H1 (cell line): ENCODE measurements at regions not wholly inside any gene's neighbourhood (a gene's known extent, or its start where the extent isn't known, plus 50 kb on each side); places are given as distances from the start of the nearest gene placed in this dataset.

Experiments
- CTCF ChIA-PET: fragments of 300-600 bp; sonication (Branson Sonifier 250); formaldehyde crosslinking; loops from one replicate; lab custom pipeline; 2021; ENCODE audit not compliant: partially characterized antibody; lab: Charles Lee
- POLR2A ChIA-PET: fragments of 300-600 bp; sonication (Branson Sonifier 250); formaldehyde crosslinking; loops from one replicate; lab custom pipeline; 2021; ENCODE audit warnings: inconsistent platforms; ENCODE audit not compliant: partially characterized antibody; lab: Charles Lee
- DNase-seq, 2 experiments: peaks; one replicate each; pipeline versions ENCODE4 v3.0.0 to v3.0.0-alpha.2; 2010 to 2022; ENCODE audit warnings: low spot score in 2 of 2, low read depth in 1 of 2, mixed read lengths in 1 of 2
- FAIRE-seq: peaks from 2 replicates; lab custom pipeline; 2011; peaks lifted over from hg19 to GRCh38; lab: Jason Lieb, UNC
- H2AFZ ChIP-seq: 2 replicates; pipeline ENCODE4 v1.8.1; 2012; ENCODE audit warnings: low read length, inconsistent platforms
- H2AK5ac ChIP-seq: 2 replicates; pipeline ENCODE4 v1.6.1; 2013; ENCODE audit warnings: low read depth, low read length
- H2BK120ac ChIP-seq: replicated peaks from 2 replicates; pipeline ENCODE3; 2013; ENCODE audit warnings: low read depth, low read length, inconsistent platforms
- H2BK12ac ChIP-seq: 2 replicates; pipeline ENCODE4 v1.6.1; 2013; ENCODE audit warnings: low read depth, low read length
- H2BK15ac ChIP-seq: 2 replicates; pipeline ENCODE4 v1.6.1; 2013; ENCODE audit warnings: low read length
- H2BK20ac ChIP-seq: 2 replicates; pipeline ENCODE4 v1.6.1; 2013; ENCODE audit warnings: low read length
- H2BK5ac ChIP-seq: 2 replicates; pipeline ENCODE4 v1.6.1; 2013; ENCODE audit warnings: low read depth, low read length
- H3K14ac ChIP-seq: 2 replicates; pipeline ENCODE4 v1.6.1; 2013; ENCODE audit warnings: inconsistent platforms; ENCODE audit not compliant: insufficient read length
- H3K18ac ChIP-seq: 2 replicates; pipeline ENCODE4 v1.6.1; 2013; ENCODE audit warnings: low read length; ENCODE audit errors: extremely low read depth
- H3K23ac ChIP-seq: 2 replicates; pipeline ENCODE4 v1.6.1; 2013; ENCODE audit warnings: inconsistent platforms; ENCODE audit not compliant: insufficient read length
- H3K23me2 ChIP-seq: 2 replicates; pipeline ENCODE4 v1.6.1; 2013; ENCODE audit warnings: low read depth, low read length
- H3K27ac ChIP-seq: 2 replicates; pipeline ENCODE4 v1.6.1; 2011; ENCODE audit warnings: low read depth, low read length, inconsistent platforms
- H3K27me3 ChIP-seq, 4 experiments: replicated peaks in 1 of 4; 1 replicate in 1 of 4; 2 replicates in 3 of 4; pipeline versions ENCODE4 v1.6.1 to v1.8.1; 2011 to 2013; ENCODE audit warnings: low read length in 3 of 4, mild to moderate bottlenecking in 3 of 4, inconsistent platforms in 2 of 4, mixed read lengths in 2 of 4, moderate library complexity in 1 of 4; ENCODE audit not compliant: control insufficient read depth in 3 of 4, insufficient read depth in 3 of 4; ENCODE audit errors: extremely low read depth in 1 of 4
- H3K36me3 ChIP-seq, 4 experiments: 2 replicates each; pipeline versions ENCODE4 v1.6.1 to v1.8.1; 2011 to 2013; ENCODE audit warnings: mild to moderate bottlenecking in 4 of 4, low read length in 3 of 4, moderate library complexity in 2 of 4, control low read depth in 1 of 4, inconsistent platforms in 1 of 4; ENCODE audit not compliant: insufficient read depth in 4 of 4, control insufficient read depth in 2 of 4
- H3K4ac ChIP-seq: replicated peaks from 2 replicates; pipeline ENCODE3; 2013; ENCODE audit warnings: low read length, low read depth, mixed read lengths, inconsistent platforms; ENCODE audit not compliant: insufficient read length
- H3K4me1 ChIP-seq, 4 experiments: replicated peaks in 1 of 4; 1 replicate in 1 of 4; 2 replicates in 3 of 4; pipeline versions ENCODE4 v1.6.1 to v1.8.1; 2011 to 2013; ENCODE audit warnings: low read length in 3 of 4, inconsistent platforms in 2 of 4, mixed read lengths in 1 of 4; ENCODE audit not compliant: insufficient read depth in 4 of 4, control insufficient read depth in 3 of 4
- H3K4me2 ChIP-seq, 2 experiments: 2 replicates each; pipeline versions ENCODE4 v1.6.1 to v1.8.1; 2011 to 2013; ENCODE audit warnings: low read depth in 2 of 2, low read length in 2 of 2, control low read depth in 1 of 2, inconsistent platforms in 1 of 2, mild to moderate bottlenecking in 1 of 2; ENCODE audit not compliant: insufficient read depth in 1 of 2
- H3K4me3 ChIP-seq, 4 experiments: fragments of 200-600, 300-600 bp in 1 of 4; sonication (generic), shearing (Covaris generic), sonication (Bioruptor Twin) in 1 of 4; 2 replicates each; pipeline versions ENCODE4 v1.5.1 to v1.8.1; 2011 to 2016; ENCODE audit warnings: low read length in 4 of 4, low read depth in 3 of 4, control low read depth in 2 of 4, inconsistent platforms in 2 of 4, mild to moderate bottlenecking in 2 of 4, mixed read lengths in 1 of 4, moderate library complexity in 1 of 4; ENCODE audit not compliant: insufficient read depth in 2 of 4; ENCODE audit errors: extremely low read depth in 1 of 4
- H3K56ac ChIP-seq: replicated peaks from 2 replicates; pipeline ENCODE3; 2013; ENCODE audit warnings: low read depth, mild to moderate bottlenecking, mixed read lengths, low read length, inconsistent platforms; ENCODE audit not compliant: insufficient read length
- H3K79me1 ChIP-seq: 2 replicates; pipeline ENCODE4 v1.6.1; 2013; ENCODE audit warnings: low read depth, low read length, control low read depth
- H3K79me2 ChIP-seq, 2 experiments: 2 replicates each; pipeline versions ENCODE4 v1.6.1 to v1.8.1; 2012 to 2013; ENCODE audit warnings: low read length in 2 of 2, mild to moderate bottlenecking in 2 of 2, inconsistent platforms in 1 of 2; ENCODE audit not compliant: insufficient read depth in 2 of 2, control insufficient read depth in 1 of 2
- H3K9ac ChIP-seq, 4 experiments: replicated peaks in 1 of 4; 1 replicate in 1 of 4; 2 replicates in 3 of 4; pipeline versions ENCODE4 v1.6.1 to v1.8.1; 2011 to 2013; ENCODE audit warnings: low read depth in 3 of 4, low read length in 3 of 4, control low read depth in 2 of 4, mild to moderate bottlenecking in 2 of 4, moderate library complexity in 2 of 4, inconsistent platforms in 1 of 4; ENCODE audit errors: extremely low read depth in 1 of 4
- H3K9me3 ChIP-seq, 2 experiments: 2 replicates each; pipeline versions ENCODE4 v1.6.1 to v1.8.1; 2012 to 2013; ENCODE audit warnings: mild to moderate bottlenecking in 2 of 2, moderate library complexity in 2 of 2, control low read depth in 1 of 2, inconsistent platforms in 1 of 2, low read depth in 1 of 2, low read length in 1 of 2, mixed read lengths in 1 of 2; ENCODE audit not compliant: insufficient read depth in 2 of 2
- H4K20me1 ChIP-seq, 2 experiments: replicated peaks in 1 of 2; 2 replicates each; pipeline versions ENCODE3 to v1.8.1; 2011 to 2013; ENCODE audit warnings: inconsistent platforms in 2 of 2, low read length in 2 of 2, mild to moderate bottlenecking in 1 of 2; ENCODE audit not compliant: insufficient read depth in 2 of 2, control insufficient read depth in 1 of 2
- H4K5ac ChIP-seq: 2 replicates; pipeline ENCODE4 v1.6.1; 2013; ENCODE audit warnings: low read length, low read depth, mixed read lengths, inconsistent platforms; ENCODE audit not compliant: insufficient read length
- H4K8ac ChIP-seq: 2 replicates; pipeline ENCODE4 v1.8.0; 2013; ENCODE audit warnings: mild to moderate bottlenecking, moderate library complexity, low read length, inconsistent platforms; ENCODE audit not compliant: insufficient read depth; ENCODE audit errors: extremely low read depth
- H4K91ac ChIP-seq: replicated peaks from 2 replicates; pipeline ENCODE3; 2013; ENCODE audit warnings: low read length, mixed read lengths, inconsistent platforms; ENCODE audit not compliant: insufficient read length
- CTCF ChIP-seq, 3 experiments: IDR thresholded peaks; 1 replicate in 2 of 3; 2 replicates in 1 of 3; pipeline versions ENCODE4 v1.5.1 to v1.6.1; 2011; ENCODE audit warnings: low read length in 3 of 3, mild to moderate bottlenecking in 3 of 3, inconsistent platforms in 2 of 3, low read depth in 1 of 3, moderate library complexity in 1 of 3; ENCODE audit not compliant: insufficient read depth in 1 of 3; ENCODE audit errors: control extremely low read depth in 1 of 3
- EGR1 ChIP-seq: IDR thresholded peaks from 2 replicates; pipeline ENCODE4 v1.6.1; 2011; ENCODE audit warnings: low read depth, low read length, borderline replicate concordance
- WGBS, 2 experiments: shearing (Covaris generic) in 1 of 2; methylation state at CpG; one replicate each; pipeline versions ENCODE4 v1.1.6 to v1.1.7; 2013 to 2015; ENCODE audit warnings: low lambda C conversion rate in 2 of 2, mixed read lengths in 2 of 2, inconsistent platforms in 1 of 2, low coverage in 1 of 2, missing lambda C conversion rate in 1 of 2; ENCODE audit not compliant: insufficient replicate concordance in 2 of 2, insufficient coverage in 1 of 2, insufficient read length in 1 of 2; ENCODE audit errors: extremely low coverage in 1 of 2, missing lambda C conversion rate in 1 of 2; 5-methylcytosine and 5-hydroxymethylcytosine counted together

- no peak overlapping the region for H3K14ac ChIP-seq
- H3K79me2 ChIP-seq, result no peaks in the 10 kb centered on the region
- H3K23ac ChIP-seq, result no peak overlapping the region
- no peak overlapping the region for H3K4me2 ChIP-seq
- H4K8ac ChIP-seq, result no peak overlapping the region
- no peak overlapping the region for H3K56ac ChIP-seq
- no peaks in the 10 kb centered on the region for H3K27me3 ChIP-seq
- POLR2A ChIA-PET, result no interaction called here
- no peaks in the 10 kb centered on the region for H3K36me3 ChIP-seq
- H2BK5ac ChIP-seq, result no peak overlapping the region
- no peak overlapping the region for H3K4me3 ChIP-seq
- H2AK5ac ChIP-seq, result no peak overlapping the region
- H3K4ac ChIP-seq, result no peak overlapping the region
- no peaks in the 10 kb centered on the region for H3K9me3 ChIP-seq
- H3K9ac ChIP-seq, result no peak overlapping the region
- H3K18ac ChIP-seq, result no peak overlapping the region
- 97% methylated on average over 2 of the region's 2 CpGs; no CpG with 5 or more reads in 1 of the 2 experiments for WGBS, 2 experiments
- H3K4me1 ChIP-seq, result no peaks in the 10 kb centered on the region
- no peak overlapping the region for H2BK20ac ChIP-seq
- no peak for DNase-seq
- no peak for FAIRE-seq
- no peaks in the 10 kb centered on the region for H3K23me2 ChIP-seq
- CTCF ChIA-PET, result interaction anchor here (0.8 to 1.7 kb wide), 3 partner anchors 9 to 56 kb away, joined by 3 to 5 read pairs (median 3); no protein-coding TSS in a partner anchor
- no peak overlapping the region for H4K5ac ChIP-seq
- H2BK15ac ChIP-seq, result no peak overlapping the region
- no peak overlapping the region for H2AFZ ChIP-seq
- H4K91ac ChIP-seq, result no peak overlapping the region
- H4K20me1 ChIP-seq, result no peaks in the 10 kb centered on the region
- no peak overlapping the region for H3K27ac ChIP-seq
- H2BK12ac ChIP-seq, result no peak overlapping the region
- H2BK120ac ChIP-seq, result no peak overlapping the region
- H3K79me1 ChIP-seq, result no peaks in the 10 kb centered on the region
- TF ChIP-seq CTCF (IDR thresholded peaks at IDR 0.05; ENCODE audit: control extremely low read depth in 1 of 3, insufficient read depth in 1 of 3, low read depth in 1 of 3, low read length in 3 of 3), result no peak
- TF ChIP-seq EGR1, result no peak
Observed at GRCh38 chr4:176592976-176593670, 199.6 kb downstream of the VEGFC start.
